ENCODE measurements at regions not wholly inside any gene's neighbourhood (a gene's known extent, or its start where the extent isn't known, plus 50 kb on each side); places are given as distances from the start of the nearest gene placed in this dataset.
"Not testable (repeated sequence)": the region's sequence is repeated elsewhere in the genome, so short reads cannot be mapped to it uniquely, and the experiment has no call there.

DNA sequence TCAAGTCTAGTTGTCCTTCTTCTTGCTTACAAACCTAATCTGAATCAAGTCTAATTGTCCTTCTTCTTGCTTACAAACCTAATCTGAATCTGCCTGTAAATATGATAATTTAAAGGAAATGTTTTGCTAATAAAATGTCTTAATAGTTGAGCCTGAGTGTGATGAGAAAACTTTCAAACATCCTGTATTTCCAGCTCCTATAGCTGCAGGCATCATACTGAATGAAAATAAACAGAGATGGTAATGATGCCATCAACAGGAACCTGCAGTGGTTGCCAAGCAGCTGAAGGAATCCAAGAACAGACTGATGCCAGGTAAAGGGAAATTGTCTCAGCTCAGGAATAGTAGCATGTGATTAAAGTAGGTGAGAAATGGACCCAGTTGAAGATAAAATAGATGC is 156.1 kb upstream of the IRS4 start:
- Mint-ChIP-seq H3K36me3 (ENCODE audit: unreplicated experiment) (no peaks in the 10 kb centered on the region), H3K9me3 (ENCODE audit: unreplicated experiment) (peaks cover 19% of the 10 kb centered on the region), H3K27me3 (ENCODE audit: unreplicated experiment) (no peaks in the 10 kb centered on the region), H3K4me3 (ENCODE audit: unreplicated experiment) (no peak overlapping the region), H3K4me1 (ENCODE audit: unreplicated experiment) (no peaks in the 10 kb centered on the region), H3K27ac (ENCODE audit: unreplicated experiment) (no peak overlapping the region)
- TF ChIP-seq, protein P1, sequence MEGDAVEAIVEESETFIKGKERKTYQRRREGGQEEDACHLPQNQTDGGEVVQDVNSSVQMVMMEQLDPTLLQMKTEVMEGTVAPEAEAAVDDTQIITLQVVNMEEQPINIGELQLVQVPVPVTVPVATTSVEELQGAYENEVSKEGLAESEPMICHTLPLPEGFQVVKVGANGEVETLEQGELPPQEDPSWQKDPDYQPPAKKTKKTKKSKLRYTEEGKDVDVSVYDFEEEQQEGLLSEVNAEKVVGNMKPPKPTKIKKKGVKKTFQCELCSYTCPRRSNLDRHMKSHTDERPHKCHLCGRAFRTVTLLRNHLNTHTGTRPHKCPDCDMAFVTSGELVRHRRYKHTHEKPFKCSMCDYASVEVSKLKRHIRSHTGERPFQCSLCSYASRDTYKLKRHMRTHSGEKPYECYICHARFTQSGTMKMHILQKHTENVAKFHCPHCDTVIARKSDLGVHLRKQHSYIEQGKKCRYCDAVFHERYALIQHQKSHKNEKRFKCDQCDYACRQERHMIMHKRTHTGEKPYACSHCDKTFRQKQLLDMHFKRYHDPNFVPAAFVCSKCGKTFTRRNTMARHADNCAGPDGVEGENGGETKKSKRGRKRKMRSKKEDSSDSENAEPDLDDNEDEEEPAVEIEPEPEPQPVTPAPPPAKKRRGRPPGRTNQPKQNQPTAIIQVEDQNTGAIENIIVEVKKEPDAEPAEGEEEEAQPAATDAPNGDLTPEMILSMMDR (IDR thresholded peaks at IDR 0.05), result no peak
- no peak for DNase-seq (ENCODE audit: extremely low spot score, unreplicated experiment)

DNA sequence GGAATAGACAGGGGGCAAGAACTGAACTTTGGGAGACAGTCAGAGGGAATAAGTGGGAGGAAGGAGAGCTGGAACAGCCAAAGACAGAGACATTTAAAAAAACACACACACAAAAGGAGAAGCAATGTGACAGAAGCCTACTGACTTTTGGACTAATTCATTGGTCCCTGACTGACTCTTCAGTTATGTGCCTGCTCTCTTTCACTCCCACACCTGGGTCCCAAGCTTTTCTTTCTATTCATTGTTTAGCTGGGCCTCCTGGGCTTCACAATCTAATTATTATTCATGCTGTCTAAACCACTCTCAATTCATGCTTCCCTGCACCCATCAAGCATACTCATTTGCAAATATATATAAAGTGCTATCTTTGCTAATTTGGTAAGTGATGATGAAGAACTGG is 139.2 kb upstream of the IRS4 start:
- H3K27ac Mint-ChIP-seq (ENCODE audit: unreplicated experiment), result no peak overlapping the region
- H3K4me3 Mint-ChIP-seq (ENCODE audit: unreplicated experiment), result no peak overlapping the region
- no peaks in the 10 kb centered on the region for H3K27me3 Mint-ChIP-seq (ENCODE audit: unreplicated experiment)
- peaks cover 5% of the 10 kb centered on the region for H3K9me3 Mint-ChIP-seq (ENCODE audit: unreplicated experiment)
- H3K4me1 Mint-ChIP-seq (ENCODE audit: unreplicated experiment), result no peaks in the 10 kb centered on the region
- TF ChIP-seq, protein P1 (IDR thresholded peaks at IDR 0.05), result no peak
- no peak for DNase-seq (ENCODE audit: extremely low spot score, unreplicated experiment)
- no peaks in the 10 kb centered on the region for H3K36me3 Mint-ChIP-seq (ENCODE audit: unreplicated experiment)

DNA sequence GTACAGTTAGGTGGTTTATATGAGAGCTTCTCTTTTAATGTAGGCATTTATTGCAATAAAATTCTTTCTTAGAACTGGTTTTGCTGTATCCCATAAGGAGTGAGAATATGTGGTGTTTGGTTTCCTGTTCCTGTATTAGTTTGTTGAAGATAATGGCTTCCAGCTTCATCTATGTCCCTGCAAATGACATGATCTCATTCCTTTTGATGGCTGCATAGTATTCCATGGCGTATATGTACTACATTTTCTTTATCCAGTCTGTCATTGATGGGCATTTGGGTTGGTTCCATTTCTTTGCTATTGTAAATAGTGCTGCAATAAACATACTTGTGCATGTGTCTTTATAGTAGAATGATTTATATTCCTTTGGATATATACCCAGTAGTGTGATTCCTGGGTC is 106.7 kb upstream of the IRS4 start:
- H3K27me3 Mint-ChIP-seq (ENCODE audit: unreplicated experiment); H3K27ac Mint-ChIP-seq (ENCODE audit: unreplicated experiment); H3K4me3 Mint-ChIP-seq (ENCODE audit: unreplicated experiment); H3K36me3 Mint-ChIP-seq (ENCODE audit: unreplicated experiment); H3K4me1 Mint-ChIP-seq (ENCODE audit: unreplicated experiment); DNase-seq (ENCODE audit: extremely low spot score, unreplicated experiment); H3K9me3 Mint-ChIP-seq (ENCODE audit: unreplicated experiment): not testable (repeated sequence)

DNA sequence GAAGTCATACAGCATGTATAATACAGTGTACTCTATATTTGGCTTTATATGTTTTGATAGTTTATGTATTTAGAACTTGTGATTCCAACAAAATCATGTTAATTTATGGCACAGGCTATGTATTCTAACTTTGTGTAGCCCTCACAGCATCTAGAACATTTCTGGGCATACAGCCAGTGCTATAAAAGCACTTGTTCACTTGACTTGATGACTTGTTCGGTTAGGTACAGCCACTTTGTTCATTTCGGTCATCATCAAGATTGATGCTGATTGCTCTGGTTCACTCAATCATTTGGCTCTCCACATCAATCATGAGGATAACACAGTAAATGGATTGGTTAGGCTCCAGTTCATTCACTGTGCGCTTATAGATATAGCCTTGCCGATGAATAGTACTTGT is 97.6 kb upstream of the IRS4 start:
- H3K27ac Mint-ChIP-seq (ENCODE audit: unreplicated experiment), result no peak overlapping the region
- no peak overlapping the region for H3K4me3 Mint-ChIP-seq (ENCODE audit: unreplicated experiment)
- TF ChIP-seq, protein P1 (IDR thresholded peaks at IDR 0.05), result no peak
- no peaks in the 10 kb centered on the region for H3K36me3 Mint-ChIP-seq (ENCODE audit: unreplicated experiment)
- H3K9me3 Mint-ChIP-seq (ENCODE audit: unreplicated experiment), result no peaks in the 10 kb centered on the region
- H3K4me1 Mint-ChIP-seq (ENCODE audit: unreplicated experiment), result no peaks in the 10 kb centered on the region
- H3K27me3 Mint-ChIP-seq (ENCODE audit: unreplicated experiment), result no peaks in the 10 kb centered on the region
- no peak for DNase-seq (ENCODE audit: extremely low spot score, unreplicated experiment)

DNA sequence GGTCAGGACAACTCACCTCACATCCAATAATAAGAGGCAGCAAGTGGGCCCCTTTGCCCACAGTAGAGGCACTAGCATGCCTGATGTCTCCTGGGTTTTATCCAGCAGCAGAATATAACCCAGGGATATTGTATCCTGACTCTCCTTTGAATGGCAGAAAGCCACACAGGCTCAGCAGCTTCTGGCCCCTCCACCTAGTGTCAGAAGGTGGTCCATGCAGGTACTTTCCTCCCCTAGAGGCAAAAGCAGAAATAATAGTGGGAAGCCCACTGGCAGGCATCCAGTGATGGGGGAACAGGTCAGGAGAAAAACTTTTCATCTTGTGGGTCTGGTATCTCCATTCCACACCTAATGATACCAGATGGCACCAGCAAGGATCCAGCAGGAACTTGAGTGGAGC is 75.5 kb upstream of the IRS4 start:
- TF ChIP-seq, protein P1 (IDR thresholded peaks at IDR 0.05), result no peak
- H3K27me3 Mint-ChIP-seq (ENCODE audit: unreplicated experiment), result no peaks in the 10 kb centered on the region
- H3K4me3 Mint-ChIP-seq (ENCODE audit: unreplicated experiment), result no peak overlapping the region
- H3K36me3 Mint-ChIP-seq (ENCODE audit: unreplicated experiment), result no peaks in the 10 kb centered on the region
- DNase-seq (ENCODE audit: extremely low spot score, unreplicated experiment), result no peak
- peaks cover 14% of the 10 kb centered on the region for H3K9me3 Mint-ChIP-seq (ENCODE audit: unreplicated experiment)
- H3K4me1 Mint-ChIP-seq (ENCODE audit: unreplicated experiment), result no peaks in the 10 kb centered on the region
- H3K27ac Mint-ChIP-seq (ENCODE audit: unreplicated experiment), result no peak overlapping the region

DNA sequence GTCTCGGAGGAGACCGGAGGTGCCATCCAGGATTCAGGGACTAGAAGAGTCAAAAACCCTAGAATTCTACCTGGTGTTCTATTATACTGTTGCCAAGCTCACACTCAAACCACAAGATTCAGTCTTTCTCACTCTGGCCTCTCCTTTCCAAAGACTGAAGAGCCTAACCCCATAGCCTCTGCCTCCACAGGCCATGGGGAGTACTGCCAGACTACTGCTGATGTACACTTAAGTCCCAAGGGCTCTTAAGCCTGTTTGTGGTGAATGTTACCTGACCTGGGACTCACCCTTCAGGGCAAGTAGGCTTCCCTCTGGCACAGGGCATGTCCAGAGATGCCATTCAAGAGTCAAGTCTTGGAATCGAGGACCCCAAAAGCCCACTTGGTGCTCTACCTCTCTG is 58.9 kb upstream of the IRS4 start:
- Mint-ChIP-seq H3K27ac (ENCODE audit: unreplicated experiment) (no peak overlapping the region), H3K27me3 (ENCODE audit: unreplicated experiment) (peaks cover 5% of the 10 kb centered on the region), H3K36me3 (ENCODE audit: unreplicated experiment) (no peaks in the 10 kb centered on the region), H3K9me3 (ENCODE audit: unreplicated experiment) (peaks cover 4% of the 10 kb centered on the region), H3K4me1 (ENCODE audit: unreplicated experiment) (no peaks in the 10 kb centered on the region), H3K4me3 (ENCODE audit: unreplicated experiment) (no peak overlapping the region)
- TF ChIP-seq, protein P1 (IDR thresholded peaks at IDR 0.05), result no peak
- DNase-seq (ENCODE audit: extremely low spot score, unreplicated experiment), result no peak

Measured in osteocyte (in vitro differentiated cells).